H1 (cell line): ENCODE measurements at regions not wholly inside any gene's neighbourhood (a gene's known extent, or its start where the extent isn't known, plus 50 kb on each side); places are given as distances from the start of the nearest gene placed in this dataset.
A peak's percentile ranks its signal among the peaks of the same experiment; 100 is the strongest.

Experiments
- CTCF ChIA-PET: fragments of 300-600 bp; sonication (Branson Sonifier 250); formaldehyde crosslinking; loops from one replicate; lab custom pipeline; 2021; ENCODE audit not compliant: partially characterized antibody; lab: Charles Lee
- POLR2A ChIA-PET: fragments of 300-600 bp; sonication (Branson Sonifier 250); formaldehyde crosslinking; loops from one replicate; lab custom pipeline; 2021; ENCODE audit warnings: inconsistent platforms; ENCODE audit not compliant: partially characterized antibody; lab: Charles Lee
- DNase-seq, 2 experiments: peaks; one replicate each; pipeline versions ENCODE4 v3.0.0 to v3.0.0-alpha.2; 2010 to 2022; ENCODE audit warnings: low spot score in 2 of 2, low read depth in 1 of 2, mixed read lengths in 1 of 2
- FAIRE-seq: peaks from 2 replicates; lab custom pipeline; 2011; peaks lifted over from hg19 to GRCh38; lab: Jason Lieb, UNC
- H2AFZ ChIP-seq: 2 replicates; pipeline ENCODE4 v1.8.1; 2012; ENCODE audit warnings: low read length, inconsistent platforms
- H2AK5ac ChIP-seq: 2 replicates; pipeline ENCODE4 v1.6.1; 2013; ENCODE audit warnings: low read depth, low read length
- H2BK120ac ChIP-seq: replicated peaks from 2 replicates; pipeline ENCODE3; 2013; ENCODE audit warnings: low read depth, low read length, inconsistent platforms
- H2BK12ac ChIP-seq: 2 replicates; pipeline ENCODE4 v1.6.1; 2013; ENCODE audit warnings: low read depth, low read length
- H2BK15ac ChIP-seq: 2 replicates; pipeline ENCODE4 v1.6.1; 2013; ENCODE audit warnings: low read length
- H2BK20ac ChIP-seq: 2 replicates; pipeline ENCODE4 v1.6.1; 2013; ENCODE audit warnings: low read length
- H2BK5ac ChIP-seq: 2 replicates; pipeline ENCODE4 v1.6.1; 2013; ENCODE audit warnings: low read depth, low read length
- H3K14ac ChIP-seq: 2 replicates; pipeline ENCODE4 v1.6.1; 2013; ENCODE audit warnings: inconsistent platforms; ENCODE audit not compliant: insufficient read length
- H3K18ac ChIP-seq: 2 replicates; pipeline ENCODE4 v1.6.1; 2013; ENCODE audit warnings: low read length; ENCODE audit errors: extremely low read depth
- H3K23ac ChIP-seq: 2 replicates; pipeline ENCODE4 v1.6.1; 2013; ENCODE audit warnings: inconsistent platforms; ENCODE audit not compliant: insufficient read length
- H3K23me2 ChIP-seq: 2 replicates; pipeline ENCODE4 v1.6.1; 2013; ENCODE audit warnings: low read depth, low read length
- H3K27ac ChIP-seq: 2 replicates; pipeline ENCODE4 v1.6.1; 2011; ENCODE audit warnings: low read depth, low read length, inconsistent platforms
- H3K27me3 ChIP-seq, 4 experiments: replicated peaks in 1 of 4; 1 replicate in 1 of 4; 2 replicates in 3 of 4; pipeline versions ENCODE4 v1.6.1 to v1.8.1; 2011 to 2013; ENCODE audit warnings: low read length in 3 of 4, mild to moderate bottlenecking in 3 of 4, inconsistent platforms in 2 of 4, mixed read lengths in 2 of 4, moderate library complexity in 1 of 4; ENCODE audit not compliant: control insufficient read depth in 3 of 4, insufficient read depth in 3 of 4; ENCODE audit errors: extremely low read depth in 1 of 4
- H3K36me3 ChIP-seq, 4 experiments: 2 replicates each; pipeline versions ENCODE4 v1.6.1 to v1.8.1; 2011 to 2013; ENCODE audit warnings: mild to moderate bottlenecking in 4 of 4, low read length in 3 of 4, moderate library complexity in 2 of 4, control low read depth in 1 of 4, inconsistent platforms in 1 of 4; ENCODE audit not compliant: insufficient read depth in 4 of 4, control insufficient read depth in 2 of 4
- H3K4ac ChIP-seq: replicated peaks from 2 replicates; pipeline ENCODE3; 2013; ENCODE audit warnings: low read length, low read depth, mixed read lengths, inconsistent platforms; ENCODE audit not compliant: insufficient read length
- H3K4me1 ChIP-seq, 4 experiments: replicated peaks in 1 of 4; 1 replicate in 1 of 4; 2 replicates in 3 of 4; pipeline versions ENCODE4 v1.6.1 to v1.8.1; 2011 to 2013; ENCODE audit warnings: low read length in 3 of 4, inconsistent platforms in 2 of 4, mixed read lengths in 1 of 4; ENCODE audit not compliant: insufficient read depth in 4 of 4, control insufficient read depth in 3 of 4
- H3K4me2 ChIP-seq, 2 experiments: 2 replicates each; pipeline versions ENCODE4 v1.6.1 to v1.8.1; 2011 to 2013; ENCODE audit warnings: low read depth in 2 of 2, low read length in 2 of 2, control low read depth in 1 of 2, inconsistent platforms in 1 of 2, mild to moderate bottlenecking in 1 of 2; ENCODE audit not compliant: insufficient read depth in 1 of 2
- H3K4me3 ChIP-seq, 4 experiments: fragments of 200-600, 300-600 bp in 1 of 4; sonication (generic), shearing (Covaris generic), sonication (Bioruptor Twin) in 1 of 4; 2 replicates each; pipeline versions ENCODE4 v1.5.1 to v1.8.1; 2011 to 2016; ENCODE audit warnings: low read length in 4 of 4, low read depth in 3 of 4, control low read depth in 2 of 4, inconsistent platforms in 2 of 4, mild to moderate bottlenecking in 2 of 4, mixed read lengths in 1 of 4, moderate library complexity in 1 of 4; ENCODE audit not compliant: insufficient read depth in 2 of 4; ENCODE audit errors: extremely low read depth in 1 of 4
- H3K56ac ChIP-seq: replicated peaks from 2 replicates; pipeline ENCODE3; 2013; ENCODE audit warnings: low read depth, mild to moderate bottlenecking, mixed read lengths, low read length, inconsistent platforms; ENCODE audit not compliant: insufficient read length
- H3K79me1 ChIP-seq: 2 replicates; pipeline ENCODE4 v1.6.1; 2013; ENCODE audit warnings: low read depth, low read length, control low read depth
- H3K79me2 ChIP-seq, 2 experiments: 2 replicates each; pipeline versions ENCODE4 v1.6.1 to v1.8.1; 2012 to 2013; ENCODE audit warnings: low read length in 2 of 2, mild to moderate bottlenecking in 2 of 2, inconsistent platforms in 1 of 2; ENCODE audit not compliant: insufficient read depth in 2 of 2, control insufficient read depth in 1 of 2
- H3K9ac ChIP-seq, 4 experiments: replicated peaks in 1 of 4; 1 replicate in 1 of 4; 2 replicates in 3 of 4; pipeline versions ENCODE4 v1.6.1 to v1.8.1; 2011 to 2013; ENCODE audit warnings: low read depth in 3 of 4, low read length in 3 of 4, control low read depth in 2 of 4, mild to moderate bottlenecking in 2 of 4, moderate library complexity in 2 of 4, inconsistent platforms in 1 of 4; ENCODE audit errors: extremely low read depth in 1 of 4
- H3K9me3 ChIP-seq, 2 experiments: 2 replicates each; pipeline versions ENCODE4 v1.6.1 to v1.8.1; 2012 to 2013; ENCODE audit warnings: mild to moderate bottlenecking in 2 of 2, moderate library complexity in 2 of 2, control low read depth in 1 of 2, inconsistent platforms in 1 of 2, low read depth in 1 of 2, low read length in 1 of 2, mixed read lengths in 1 of 2; ENCODE audit not compliant: insufficient read depth in 2 of 2
- H4K20me1 ChIP-seq, 2 experiments: replicated peaks in 1 of 2; 2 replicates each; pipeline versions ENCODE3 to v1.8.1; 2011 to 2013; ENCODE audit warnings: inconsistent platforms in 2 of 2, low read length in 2 of 2, mild to moderate bottlenecking in 1 of 2; ENCODE audit not compliant: insufficient read depth in 2 of 2, control insufficient read depth in 1 of 2
- H4K5ac ChIP-seq: 2 replicates; pipeline ENCODE4 v1.6.1; 2013; ENCODE audit warnings: low read length, low read depth, mixed read lengths, inconsistent platforms; ENCODE audit not compliant: insufficient read length
- H4K8ac ChIP-seq: 2 replicates; pipeline ENCODE4 v1.8.0; 2013; ENCODE audit warnings: mild to moderate bottlenecking, moderate library complexity, low read length, inconsistent platforms; ENCODE audit not compliant: insufficient read depth; ENCODE audit errors: extremely low read depth
- H4K91ac ChIP-seq: replicated peaks from 2 replicates; pipeline ENCODE3; 2013; ENCODE audit warnings: low read length, mixed read lengths, inconsistent platforms; ENCODE audit not compliant: insufficient read length
- BRCA1 ChIP-seq: IDR thresholded peaks from 2 replicates; pipeline ENCODE4 v1.6.1; 2012; ENCODE audit warnings: low read depth, low read length, improper control_type of control experiment
- CBX5 ChIP-seq: fragments of 300-800, 300-1000 bp; sonication (generic); IDR thresholded peaks from 2 replicates; pipeline ENCODE4 v1.7.1; 2016; ENCODE audit warnings: antibody characterized with exemption, low read length, low read depth
- CTBP2 ChIP-seq: IDR thresholded peaks from 2 replicates; pipeline ENCODE4 v1.7.0; 2011; ENCODE audit warnings: borderline replicate concordance, mild to moderate bottlenecking, moderate library complexity, mixed read lengths, low read length; ENCODE audit not compliant: insufficient read depth, insufficient read length
- E2F6 ChIP-seq: IDR thresholded peaks from 2 replicates; pipeline ENCODE4 v1.6.1; 2012; ENCODE audit warnings: inconsistent platforms
- GABPA ChIP-seq: IDR thresholded peaks from 2 replicates; pipeline ENCODE4 v1.6.1; 2011; ENCODE audit warnings: mild to moderate bottlenecking, low read length, moderate library complexity, borderline replicate concordance; ENCODE audit not compliant: insufficient read depth
- PHF8 ChIP-seq: fragments of 200-600 bp; sonication (generic); conservative IDR thresholded peaks from 2 replicates; pipeline ENCODE4 v1.7.1; 2012; ENCODE audit warnings: low read depth, mild to moderate bottlenecking, inconsistent platforms, low read length, moderate library complexity
- RNF2 ChIP-seq: fragments of 200-900, 300-1000 bp; sonication (generic); IDR thresholded peaks from 2 replicates; pipeline ENCODE4 v1.7.1; 2016; ENCODE audit warnings: borderline replicate concordance, low read depth, mild to moderate bottlenecking, antibody characterized with exemption, low read length; ENCODE audit not compliant: poor library complexity, severe bottlenecking; ENCODE audit errors: missing control alignments
- WGBS, 2 experiments: shearing (Covaris generic) in 1 of 2; methylation state at CpG; one replicate each; pipeline versions ENCODE4 v1.1.6 to v1.1.7; 2013 to 2015; ENCODE audit warnings: low lambda C conversion rate in 2 of 2, mixed read lengths in 2 of 2, inconsistent platforms in 1 of 2, low coverage in 1 of 2, missing lambda C conversion rate in 1 of 2; ENCODE audit not compliant: insufficient replicate concordance in 2 of 2, insufficient coverage in 1 of 2, insufficient read length in 1 of 2; ENCODE audit errors: extremely low coverage in 1 of 2, missing lambda C conversion rate in 1 of 2; 5-methylcytosine and 5-hydroxymethylcytosine counted together

GRCh38 chr4:17362430-17362829 is 149.5 kb downstream of the QDPR start:
- POLR2A ChIA-PET: no interaction called here
- TF ChIP-seq GABPA (no peak), RNF2 (no peak), E2F6 (no peak), BRCA1 (no peak), CTBP2 (no peak), CBX5 (no peak), PHF8 (no peak)

More at GRCh38 chr4:17362430-17362829, 149.5 kb downstream of the QDPR start:
- H2BK120ac ChIP-seq: no peak overlapping the region
- H4K8ac ChIP-seq: no peak overlapping the region
- H2BK15ac ChIP-seq: no peak overlapping the region
- H3K27ac ChIP-seq: no peak overlapping the region
- H3K23ac ChIP-seq: no peak overlapping the region
- no peaks in the 10 kb centered on the region for H3K79me1 ChIP-seq
- no peaks in the 10 kb centered on the region for H3K4me1 ChIP-seq
- H3K79me2 ChIP-seq: no peaks in the 10 kb centered on the region
- no peak overlapping the region for H4K91ac ChIP-seq
- H4K20me1 ChIP-seq: no peaks in the 10 kb centered on the region
- no peak overlapping the region for H3K4ac ChIP-seq
- no peak overlapping the region for H3K4me3 ChIP-seq
- H2BK20ac ChIP-seq: no peak overlapping the region
- H3K23me2 ChIP-seq: no peaks in the 10 kb centered on the region
- FAIRE-seq (no peak), DNase-seq (no peak)
- H3K4me2 ChIP-seq: no peak overlapping the region
- no peak overlapping the region for H3K18ac ChIP-seq
- no peaks in the 10 kb centered on the region for H3K27me3 ChIP-seq
- no peak overlapping the region for H3K14ac ChIP-seq
- no peaks in the 10 kb centered on the region for H3K9me3 ChIP-seq
- WGBS, 2 experiments: 79% methylated on average over 1 of the region's 1 CpG; no CpG with 5 or more reads in 1 of the 2 experiments
- H2AFZ ChIP-seq: no peak overlapping the region
- H2AK5ac ChIP-seq: no peak overlapping the region
- H3K56ac ChIP-seq: no peak overlapping the region
- H3K36me3 ChIP-seq: no peaks in the 10 kb centered on the region
- H2BK12ac ChIP-seq: no peak overlapping the region
- no peak overlapping the region for H2BK5ac ChIP-seq
- peak overlapping the region in 1 of 4 experiments; percentile 22; a peak in 1 of 7 replicates for H3K9ac ChIP-seq
- CTCF ChIA-PET: interaction anchor here (1.1 to 2.2 kb wide), 4 partner anchors 12 to 106 kb away, joined by 4 to 13 read pairs (median 6); no protein-coding TSS in a partner anchor
- H4K5ac ChIP-seq: no peak overlapping the region
